HL-60 (cell line): ENCODE measurements at regions not wholly inside any gene's neighbourhood (a gene's known extent, or its start where the extent isn't known, plus 50 kb on each side); places are given as distances from the start of the nearest gene placed in this dataset.

Experiments
- DNase-seq, 2 experiments: peaks; one replicate each; pipeline ENCODE4 v3.0.0-alpha.2; 2010 to 2020; ENCODE audit warnings: low read depth in 1 of 2, low spot score in 1 of 2
- H3K27ac ChIP-seq: fragments of 250-450 bp; sonication (Bioruptor Pico); replicated peaks from 2 replicates; pipeline ENCODE4 v1.5.1; 2020; ENCODE audit warnings: mild to moderate bottlenecking, moderate library complexity
- H3K27me3 ChIP-seq: fragments of 250-450 bp; sonication (Bioruptor Pico); 2 replicates; pipeline ENCODE4 v1.5.1; 2021; ENCODE audit warnings: mild to moderate bottlenecking, moderate library complexity; ENCODE audit not compliant: insufficient read depth, poor library complexity, severe bottlenecking
- H3K4me3 ChIP-seq: replicated peaks from 2 replicates; pipeline ENCODE4 v1.5.1; 2011; ENCODE audit warnings: mild to moderate bottlenecking, control low read depth, low read length; ENCODE audit not compliant: insufficient read depth
- CTCF ChIP-seq: IDR thresholded peaks from one replicate; pipeline ENCODE4 v1.5.1; 2011; ENCODE audit warnings: low read length, control low read depth, inconsistent platforms; ENCODE audit not compliant: insufficient read depth
- GABPA ChIP-seq: IDR thresholded peaks from 2 replicates; pipeline ENCODE4 v1.6.1; 2012; ENCODE audit warnings: low read depth
- POLR2AphosphoS5 ChIP-seq: IDR thresholded peaks from 2 replicates; pipeline ENCODE4 v1.6.1; 2012; ENCODE audit warnings: low read depth
- REST ChIP-seq: IDR thresholded peaks from 2 replicates; pipeline ENCODE4 v1.6.1; 2012; ENCODE audit warnings: low read depth; ENCODE audit not compliant: insufficient replicate concordance
- SPI1 ChIP-seq: IDR thresholded peaks from 2 replicates; pipeline ENCODE4 v1.6.1; 2012; ENCODE audit warnings: low read depth, mild to moderate bottlenecking, borderline replicate concordance

- no peaks in the 10 kb centered on the region for H3K27me3 ChIP-seq
- DNase-seq, result no peak
- H3K4me3 ChIP-seq, result no peak overlapping the region
- H3K27ac ChIP-seq, result no peak overlapping the region
- TF ChIP-seq POLR2AphosphoS5 (no peak), CTCF (no peak), SPI1 (no peak), GABPA (no peak), REST (no peak)
These were observed 615.9 kb downstream of the TBC1D4 start for GRCh38 chr13:74866101-74866500.

GRCh38 chr13:74865656-74866055 is 616.3 kb downstream of the TBC1D4 start:
- no peak for TF ChIP-seq SPI1
- no peak for TF ChIP-seq GABPA
- TF ChIP-seq POLR2AphosphoS5, result no peak
- TF ChIP-seq REST, result no peak
- TF ChIP-seq CTCF, result no peak
- no peak overlapping the region for H3K4me3 ChIP-seq
- H3K27me3 ChIP-seq, result no peaks in the 10 kb centered on the region
- no peak for DNase-seq
- H3K27ac ChIP-seq, result no peak overlapping the region

- DNase-seq, result no peak
- Histone ChIP-seq H3K27me3 (no peaks in the 10 kb centered on the region), H3K4me3 (no peak overlapping the region), H3K27ac (no peak overlapping the region)
- TF ChIP-seq GABPA, result no peak
- TF ChIP-seq CTCF, result no peak
- TF ChIP-seq POLR2AphosphoS5, result no peak
- TF ChIP-seq SPI1, result no peak
- TF ChIP-seq REST, result no peak
These were observed 621.2 kb downstream of the TBC1D4 start for GRCh38 chr13:74860789-74861188.
